GM19035 (cell line): ENCODE measurements at regions not wholly inside any gene's neighbourhood (a gene's known extent, or its start where the extent isn't known, plus 50 kb on each side); places are given as distances from the start of the nearest gene placed in this dataset.
"Not testable (repeated sequence)": the region's sequence is repeated elsewhere in the genome, so short reads cannot be mapped to it uniquely, and the experiment has no call there.

Experiments
- ATAC-seq: cut with Tn5 transposase; IDR thresholded peaks from one replicate; pipeline ENCODE4 v1.9.1; 2021; ENCODE audit not compliant: unreplicated experiment

- no peak for ATAC-seq
Measured at GRCh38 chr18:27585602-27586173, 400.6 kb upstream of the CHST9 start.

DNA sequence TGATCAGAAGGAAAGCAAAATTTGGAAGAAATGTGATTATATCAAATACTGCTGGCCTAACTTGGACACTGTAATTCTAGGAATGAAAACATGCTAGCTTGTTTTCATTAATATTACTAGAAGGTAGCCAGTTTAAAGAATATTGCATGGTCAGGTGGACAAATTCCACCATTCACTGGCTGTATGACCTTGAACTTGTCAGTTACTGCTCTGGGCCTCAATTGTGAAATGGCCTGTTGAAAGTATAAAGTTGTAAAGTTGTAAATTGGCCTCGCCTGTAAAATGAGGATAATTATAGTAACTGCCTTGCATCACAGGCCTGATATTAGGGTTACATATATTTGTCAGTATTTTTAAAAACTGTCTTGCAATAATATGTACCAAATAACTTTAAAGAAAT, 398.4 kb upstream of the CHST9 start:
- ATAC-seq: no peak

DNA sequence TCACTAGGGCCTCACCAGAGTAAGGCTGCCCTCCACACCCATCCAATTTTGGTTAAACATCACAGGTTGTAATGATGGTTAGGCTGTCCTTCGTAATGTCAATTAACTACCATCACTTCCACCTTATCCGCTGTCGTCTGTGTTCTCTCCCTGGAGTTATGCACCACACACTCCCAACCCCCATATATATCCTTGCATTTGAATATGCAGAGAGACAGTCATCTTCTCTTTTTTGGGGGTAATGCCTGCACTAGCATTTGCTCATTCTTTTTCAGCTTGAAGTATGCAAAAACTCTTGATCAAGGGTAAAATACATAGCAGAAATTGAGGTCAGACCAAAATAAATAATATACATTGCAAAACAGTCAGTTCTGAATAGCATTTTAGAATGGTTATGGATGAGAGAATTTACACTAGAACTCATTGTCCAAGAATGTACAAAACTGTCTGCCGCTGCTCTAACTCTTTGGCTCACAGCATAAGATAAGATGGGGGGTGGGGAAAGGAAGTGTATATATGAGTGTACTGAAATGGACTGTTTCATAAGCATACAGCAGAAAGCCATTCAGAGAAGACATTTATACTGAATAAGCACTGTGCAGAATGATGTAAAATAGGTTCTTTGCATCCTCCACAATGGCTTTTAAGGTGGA, 397.8 kb upstream of the CHST9 start:
- no peak for ATAC-seq

DNA sequence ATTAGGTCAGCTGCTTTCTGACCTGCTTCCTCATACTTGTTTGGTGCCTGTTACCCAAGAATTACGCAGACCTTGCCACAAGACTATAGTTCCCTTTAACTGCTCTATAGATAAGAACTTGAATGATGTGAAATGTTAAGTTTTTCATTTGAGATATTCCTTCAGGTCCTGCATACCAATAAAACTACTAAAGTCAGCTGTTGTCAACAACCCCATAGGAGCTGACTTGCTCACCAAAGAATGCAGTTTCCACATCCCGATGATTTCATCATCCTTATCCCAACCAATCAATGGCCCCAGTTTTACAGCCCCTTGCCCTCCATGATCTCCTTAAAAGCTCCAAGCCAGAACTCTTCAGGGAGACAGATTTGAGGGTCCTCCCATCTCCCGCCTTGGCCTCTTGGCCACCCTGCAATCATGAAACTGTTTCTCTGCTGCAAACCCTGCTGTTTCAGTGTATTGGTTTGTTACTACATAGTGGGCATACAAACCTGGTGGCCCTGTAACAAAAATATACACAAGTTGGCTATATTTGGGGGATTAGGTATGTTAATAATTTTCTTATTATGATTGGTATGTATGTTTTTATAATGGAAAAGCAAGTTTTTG, 396.3 kb upstream of the CHST9 start:
- no peak for ATAC-seq

- ATAC-seq: no peak
Measured at GRCh38 chr18:27579364-27579763, 394.3 kb upstream of the CHST9 start.

- ATAC-seq: no peak
Measured at GRCh38 chr18:27577752-27578151, 392.6 kb upstream of the CHST9 start.

DNA sequence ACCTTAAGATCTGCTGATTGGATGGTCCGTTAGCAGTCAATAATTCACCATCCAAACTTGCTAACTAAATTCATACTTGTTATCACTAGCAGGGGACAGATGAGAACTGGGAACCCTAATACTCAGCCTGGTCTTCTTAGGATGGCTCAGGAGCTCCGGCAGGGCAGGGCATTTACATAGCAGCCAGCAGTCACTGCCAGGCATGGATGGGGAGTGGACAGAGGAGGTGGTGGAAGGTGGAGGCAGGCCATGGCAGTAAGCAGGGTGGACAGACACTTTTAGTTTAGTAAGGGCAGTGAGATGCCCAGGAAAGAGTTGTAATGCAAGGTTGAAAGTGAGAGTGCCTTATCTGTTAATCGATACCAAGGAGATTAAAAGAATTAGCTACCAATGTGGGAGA, 392.2 kb upstream of the CHST9 start:
- no peak for ATAC-seq

DNA sequence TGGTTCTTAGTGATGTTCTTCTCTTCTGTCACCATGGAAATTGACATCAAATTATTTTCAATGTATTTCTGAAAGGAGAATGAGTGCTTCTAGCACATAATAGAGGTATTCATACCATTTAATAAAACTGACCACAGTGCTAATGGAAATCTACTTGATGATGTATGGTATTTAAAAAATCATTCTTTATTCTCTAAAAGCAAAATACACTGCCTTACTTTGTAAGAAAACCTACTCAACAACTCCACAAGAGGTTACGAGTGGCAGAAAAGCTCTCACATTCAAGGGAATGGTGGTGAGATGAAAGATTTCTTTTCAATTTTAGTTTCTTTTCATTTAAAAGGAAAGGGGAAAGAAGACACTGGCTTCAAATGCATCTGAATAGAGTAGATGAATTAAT, 382.3 kb upstream of the CHST9 start:
- ATAC-seq: no peak

DNA sequence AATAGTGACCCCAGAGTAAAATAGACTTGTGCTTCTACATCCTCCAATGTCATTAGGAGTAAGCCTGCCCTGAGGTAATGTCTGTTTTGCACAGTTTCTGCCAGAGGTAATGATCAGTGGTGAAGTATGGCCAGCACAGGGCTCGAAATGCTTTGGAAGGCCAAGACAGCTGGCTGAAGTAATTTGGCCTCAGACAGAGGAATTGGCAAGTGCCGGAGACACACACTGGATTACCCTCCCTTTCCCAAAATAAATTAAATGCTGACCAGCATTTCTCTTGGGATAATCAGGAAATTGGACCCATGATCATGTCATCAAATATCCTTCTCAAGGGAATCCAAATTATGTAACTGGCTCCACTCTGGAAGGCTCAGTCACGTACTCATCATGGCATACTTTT, 379.0 kb upstream of the CHST9 start:
- no peak for ATAC-seq

DNA sequence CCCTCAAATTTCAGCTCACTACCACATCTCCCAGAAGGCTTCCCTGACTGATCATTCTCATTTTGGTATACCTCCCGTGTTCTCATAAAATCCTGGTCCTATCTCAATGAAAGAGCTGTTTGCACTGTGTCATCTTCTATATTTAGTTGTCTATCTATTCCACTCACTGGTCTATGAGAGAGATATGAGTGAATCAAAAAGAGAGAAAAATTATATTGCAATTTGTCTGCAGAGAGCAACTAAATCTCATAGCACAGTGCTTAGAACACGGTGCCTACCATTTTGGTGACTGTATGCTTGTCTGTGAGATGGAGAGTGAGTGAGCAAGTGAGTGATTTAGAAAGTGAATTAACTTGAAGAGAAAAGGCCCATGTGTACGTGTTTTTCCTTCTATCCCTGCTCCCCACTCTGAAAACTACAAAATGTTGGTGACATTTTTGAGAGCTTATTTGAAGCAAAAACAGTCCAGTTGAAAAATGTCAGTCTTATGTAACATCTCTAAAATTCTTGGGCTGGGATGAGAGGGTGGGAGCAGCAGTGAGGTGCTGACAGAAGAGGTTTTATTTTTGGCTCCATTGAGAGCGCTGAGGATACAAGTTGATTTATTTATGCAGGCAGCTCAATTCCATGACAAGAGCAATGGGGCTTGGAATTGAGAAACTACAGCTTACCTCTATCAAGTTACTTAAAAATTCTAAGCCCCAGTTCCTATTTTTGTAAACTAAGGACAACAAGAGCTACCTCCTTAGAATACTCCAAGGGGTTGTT, 373.5 kb upstream of the CHST9 start:
- ATAC-seq: no peak

- no peak for ATAC-seq
Measured at GRCh38 chr18:27556741-27557140, 371.6 kb upstream of the CHST9 start.

DNA sequence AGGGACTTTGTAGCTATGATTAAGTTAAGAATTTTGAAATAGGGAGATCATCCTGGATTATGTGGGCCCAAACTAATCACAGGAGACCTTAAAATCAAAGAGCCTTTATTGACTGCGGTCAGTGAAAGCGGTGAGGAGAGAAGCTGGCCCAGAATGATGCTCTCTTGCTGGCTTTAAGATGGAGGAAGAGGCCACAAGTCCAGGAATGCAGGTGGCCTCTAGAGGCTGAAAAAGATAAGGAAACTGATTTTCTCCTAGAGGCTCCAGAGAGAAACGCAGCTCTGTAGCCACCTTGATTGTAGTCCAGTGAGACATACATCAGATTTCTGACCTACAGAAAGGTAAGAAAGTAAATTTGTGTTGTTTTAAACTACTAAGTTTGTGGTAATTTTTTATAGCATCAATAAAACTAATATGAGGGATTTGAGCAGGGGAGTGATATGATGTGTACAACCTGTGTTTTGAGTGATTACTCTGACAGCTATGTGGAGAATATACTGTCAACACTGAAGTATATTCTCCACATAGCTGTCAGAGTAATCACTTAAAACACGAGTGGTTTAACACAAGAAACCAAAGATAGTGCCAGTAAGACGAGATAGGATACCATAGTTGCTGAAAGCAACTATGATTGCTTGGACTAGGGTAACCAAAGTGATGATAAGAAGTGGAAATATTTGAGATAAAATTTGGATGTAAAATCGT, 364.4 kb upstream of the CHST9 start:
- no peak for ATAC-seq

- ATAC-seq: no peak
Measured at GRCh38 chr18:27546991-27547390, 361.9 kb upstream of the CHST9 start.

DNA sequence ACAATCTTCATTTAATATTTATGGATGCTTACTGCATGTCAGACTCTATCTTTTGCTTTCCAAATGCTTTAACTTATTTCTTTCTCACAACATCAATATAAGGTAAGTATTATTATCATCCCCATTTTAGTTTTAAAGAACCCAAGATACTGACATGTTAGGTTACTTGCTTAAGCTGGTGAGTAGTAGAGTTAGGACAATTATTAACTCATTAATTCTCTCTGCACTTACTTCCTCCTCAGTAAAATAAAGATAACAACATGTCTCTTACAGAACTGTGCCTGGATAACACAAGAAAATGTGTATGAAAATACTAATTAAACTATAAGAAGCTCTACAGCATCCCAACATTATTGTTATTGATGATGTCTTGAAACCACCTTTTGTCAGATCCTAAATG, 359.1 kb upstream of the CHST9 start:
- ATAC-seq: no peak

GRCh38 chr18:27541293-27541692, 356.2 kb upstream of the CHST9 start:
- no peak for ATAC-seq

- no peak for ATAC-seq
Measured at GRCh38 chr18:27540111-27540510, 355.0 kb upstream of the CHST9 start.

GRCh38 chr18:27528925-27529521, 343.9 kb upstream of the CHST9 start:
- no peak for ATAC-seq

DNA sequence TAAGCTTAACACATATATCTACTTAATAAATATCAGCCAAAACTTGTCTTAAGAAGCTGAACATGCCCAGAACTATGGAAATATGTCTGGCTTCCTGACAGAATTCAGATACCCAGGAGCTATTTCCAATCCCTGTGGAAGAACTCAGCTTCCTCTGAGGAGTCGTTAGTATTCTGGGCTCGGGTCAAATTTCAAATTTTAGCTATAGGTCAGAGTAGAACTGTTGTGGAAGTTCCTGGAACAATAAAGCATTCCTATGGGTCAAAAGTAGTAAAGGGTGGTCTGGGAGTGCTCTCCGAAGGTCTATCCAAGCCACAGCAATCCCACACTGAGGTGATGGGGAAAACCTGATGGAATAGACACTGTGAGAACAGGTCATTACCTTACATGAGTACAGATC, 342.7 kb upstream of the CHST9 start:
- ATAC-seq: no peak

DNA sequence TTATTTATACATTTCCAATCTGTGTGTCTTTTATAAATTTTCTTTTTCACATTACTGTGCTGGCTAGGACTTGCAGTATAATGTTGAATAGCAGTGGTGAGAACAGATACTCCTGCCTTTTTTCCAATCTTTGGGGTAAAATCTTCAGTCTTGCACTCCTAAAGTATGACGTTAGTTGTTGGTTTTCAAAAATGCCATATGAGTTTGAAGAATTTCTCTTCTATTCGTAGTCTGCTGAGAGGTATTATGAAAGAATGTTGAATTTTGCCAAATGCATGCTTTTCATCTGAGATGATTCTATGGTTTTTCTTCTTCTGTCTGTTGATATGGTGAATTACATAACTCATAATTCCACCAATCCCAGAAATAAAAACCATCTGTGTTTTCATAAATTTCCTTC, 335.3 kb upstream of the CHST9 start:
- no peak for ATAC-seq

- ATAC-seq: not testable (repeated sequence)
Measured at GRCh38 chr18:27510036-27510633, 325.0 kb upstream of the CHST9 start.

DNA sequence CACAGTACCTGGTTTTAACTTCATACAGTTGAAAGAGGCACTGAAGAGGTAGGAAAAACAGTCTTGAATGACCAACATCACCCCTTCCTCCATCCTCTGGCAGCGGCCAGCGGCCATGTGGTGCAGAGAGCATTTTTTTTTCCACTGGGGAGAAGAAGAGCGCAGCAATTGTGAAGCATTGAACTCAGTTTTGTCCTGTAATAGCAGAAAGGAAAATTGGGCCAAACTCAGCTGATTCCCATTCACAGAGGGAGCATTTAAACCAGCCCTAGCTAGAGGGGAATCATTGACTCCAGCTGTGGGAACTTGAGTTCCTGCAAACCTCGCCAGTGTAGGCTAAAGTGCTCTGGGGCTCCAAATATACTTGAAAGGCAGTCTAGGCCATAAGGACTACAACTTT, 316.6 kb upstream of the CHST9 start:
- no peak for ATAC-seq
